Right renal cortex interstitium (tissue), 3 donors: ENCODE measurements at regions not wholly inside any gene's neighbourhood (a gene's known extent, or its start where the extent isn't known, plus 50 kb on each side); places are given as distances from the start of the nearest gene placed in this dataset.
"Not testable (repeated sequence)": the region's sequence is repeated elsewhere in the genome, so short reads cannot be mapped to it uniquely, and the experiment has no call there.

Source experiments
- DNase-seq, 3 donors: peaks; one replicate each; pipeline ENCODE4 v3.0.0-alpha.2; 2013; ENCODE audit warnings: low read depth in 3 of 3, low spot score in 2 of 3

DNA sequence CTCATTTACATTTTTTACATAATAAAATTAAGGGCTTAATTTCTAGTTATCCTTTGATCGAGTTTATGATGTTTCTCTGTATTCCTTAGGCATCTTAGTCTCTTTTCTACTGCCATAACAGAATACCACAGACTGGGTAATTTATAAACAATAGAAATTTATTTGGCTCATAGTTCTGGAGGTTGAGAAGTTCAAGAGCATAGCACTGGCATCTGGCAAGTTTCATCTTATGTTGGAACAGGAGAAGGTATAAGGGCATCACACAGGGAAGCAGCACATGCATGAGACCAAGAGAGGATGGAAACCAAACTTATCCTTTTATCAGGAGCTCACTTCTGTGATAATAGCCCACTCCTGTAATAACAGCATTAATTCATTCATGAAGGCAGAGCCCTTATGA is 284.9 kb upstream of the COX7C start:
- no peak for DNase-seq

DNA sequence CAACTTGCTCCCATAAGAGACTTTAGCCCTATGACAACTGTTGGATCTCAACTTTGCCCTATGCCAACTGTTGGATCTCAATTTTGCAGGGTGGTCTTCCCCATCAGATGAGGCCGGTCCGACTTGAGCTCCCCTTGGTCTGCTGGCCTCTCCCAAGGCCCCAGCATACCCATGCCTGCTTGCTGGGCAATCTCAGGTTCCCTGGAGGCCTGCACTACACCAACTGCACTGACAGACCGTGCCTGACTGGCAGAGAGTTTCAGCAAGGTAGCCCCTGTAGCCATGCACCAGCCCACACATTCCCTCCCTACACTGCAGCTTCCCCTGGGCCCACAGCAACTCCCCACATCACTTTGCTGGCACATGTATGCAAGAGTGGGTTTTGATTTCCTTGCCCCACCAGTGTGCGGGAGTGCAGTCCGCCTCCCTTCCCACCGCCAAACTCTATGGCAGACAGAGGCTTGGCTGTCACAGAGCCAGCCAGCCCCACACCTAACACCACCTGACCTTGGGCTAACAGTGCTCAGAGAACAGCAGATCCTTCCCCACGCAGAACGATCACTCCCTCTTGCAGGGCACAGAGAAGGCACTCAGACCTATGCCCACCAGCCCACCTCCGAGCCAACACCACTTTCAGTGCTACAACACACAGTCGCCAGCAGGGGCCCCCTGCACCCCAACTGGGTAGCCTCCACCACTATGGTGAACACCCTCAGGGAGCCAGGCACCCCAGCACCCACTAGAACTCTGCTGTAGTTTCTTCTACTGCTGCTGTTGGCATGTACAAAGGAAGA is 279.9 kb upstream of the COX7C start:
- DNase-seq, result no peak

DNA sequence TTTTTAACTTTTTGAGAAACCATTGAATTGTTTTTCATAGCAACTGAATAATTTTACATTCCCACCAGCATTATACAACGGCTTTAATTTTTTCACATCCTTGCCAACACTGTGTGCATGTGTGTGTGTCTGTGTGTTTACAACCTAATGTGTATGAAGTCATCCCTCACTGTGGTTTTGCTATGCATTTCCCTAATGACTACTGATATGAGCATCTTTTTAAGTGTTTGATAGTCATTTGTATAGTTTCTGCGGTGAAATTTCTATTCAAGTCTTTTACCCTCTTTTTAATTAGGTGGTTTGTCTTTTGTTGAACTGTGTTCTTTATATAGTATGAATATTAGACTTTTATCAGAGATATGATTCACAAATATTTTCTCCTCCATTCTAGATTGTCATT is 263.1 kb upstream of the COX7C start:
- no peak for DNase-seq

DNA sequence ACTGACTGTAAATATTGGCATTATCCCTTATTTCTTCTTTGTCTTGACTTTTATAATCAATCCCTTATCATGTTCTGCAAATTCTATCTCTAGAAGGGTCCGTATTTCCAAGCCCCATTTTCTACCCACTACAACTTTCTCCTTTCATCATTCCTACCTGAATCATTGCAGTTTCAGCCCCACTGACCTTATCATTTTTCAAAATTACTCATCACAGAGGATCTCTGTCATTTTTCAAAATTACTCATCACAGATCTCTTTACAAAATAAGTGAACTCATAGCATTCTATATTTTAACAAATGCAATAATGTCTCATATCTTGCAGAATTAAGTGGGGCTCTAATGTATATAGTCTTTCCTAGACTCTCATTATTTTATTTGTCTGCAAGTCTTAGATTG is 256.9 kb upstream of the COX7C start:
- no peak for DNase-seq

DNA sequence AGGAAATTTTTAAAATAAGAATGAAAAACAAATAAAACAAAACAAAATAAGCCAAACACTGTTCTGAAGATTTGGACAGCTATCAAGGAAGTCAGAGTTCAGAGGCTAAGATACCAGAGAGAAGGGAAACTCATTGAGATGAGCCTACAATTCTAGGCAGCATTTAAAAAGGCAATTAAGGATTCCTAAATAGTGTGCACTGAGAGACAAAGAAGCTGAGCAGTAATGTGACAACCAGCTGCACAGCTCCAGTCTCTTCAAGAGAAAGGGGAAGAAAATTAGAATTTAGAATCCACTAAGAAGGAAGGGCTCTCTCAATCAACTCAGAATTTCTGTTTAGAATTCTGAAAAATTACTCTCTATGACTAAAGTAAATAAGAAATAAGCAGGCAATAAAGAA is 246.7 kb upstream of the COX7C start:
- DNase-seq, result no peak

DNA sequence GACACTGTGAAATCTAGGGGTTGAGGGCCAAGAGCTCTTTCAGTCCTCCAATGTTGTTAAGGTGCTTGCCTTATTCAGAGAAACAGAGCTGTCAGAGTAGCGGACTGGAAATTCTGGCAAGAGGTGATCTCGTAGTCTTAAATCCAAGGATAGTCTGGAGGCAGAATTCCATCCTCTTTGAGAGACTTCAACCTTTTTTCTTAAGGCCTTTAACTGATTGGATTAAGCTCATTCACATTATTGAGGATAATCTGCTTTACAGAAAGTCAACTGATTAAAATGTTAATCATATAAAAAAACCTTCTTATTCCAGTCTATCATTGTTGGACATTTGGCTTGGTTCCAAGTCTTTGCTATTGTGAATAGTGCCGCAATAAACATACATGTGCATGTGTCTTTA is 243.1 kb upstream of the COX7C start:
- no peak for DNase-seq

DNA sequence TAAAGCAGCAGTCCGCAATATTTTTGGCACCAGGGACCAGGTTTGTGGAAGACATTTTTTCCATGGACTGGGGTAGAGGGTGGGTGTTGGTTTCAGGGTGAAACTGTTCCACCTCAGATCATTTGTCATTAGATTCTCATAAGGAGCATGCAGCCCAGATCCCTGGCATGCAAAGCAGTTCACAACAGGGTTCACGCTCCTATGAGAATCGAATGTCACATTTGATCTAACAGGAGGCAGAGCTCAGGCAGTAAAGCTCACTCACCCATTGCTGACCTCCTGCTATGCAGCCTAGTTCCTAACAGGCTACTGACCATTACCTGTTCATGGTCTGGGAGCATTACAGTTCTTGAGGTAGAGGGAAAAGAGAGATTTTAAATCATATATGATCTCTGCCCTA is 241.5 kb upstream of the COX7C start:
- DNase-seq, result no peak

DNA sequence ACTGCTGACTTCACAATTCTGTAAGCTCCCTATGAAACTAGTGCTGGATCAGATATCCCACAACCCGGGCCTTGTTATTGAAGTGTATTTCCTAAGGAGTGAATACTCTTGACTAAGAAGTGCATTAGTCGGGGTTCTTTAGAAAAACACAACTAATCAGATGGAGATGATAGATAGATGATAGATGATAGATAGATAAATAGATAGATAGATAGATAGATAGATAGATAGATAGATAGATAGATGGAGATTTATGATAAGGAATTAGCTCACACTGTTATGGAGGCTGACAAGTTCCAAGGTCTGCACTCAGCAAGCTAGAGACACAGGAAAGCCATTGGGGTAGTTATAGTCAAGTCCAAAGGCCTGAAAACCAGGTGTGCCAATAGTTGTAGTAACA is 214.6 kb upstream of the COX7C start:
- DNase-seq, result no peak

DNA sequence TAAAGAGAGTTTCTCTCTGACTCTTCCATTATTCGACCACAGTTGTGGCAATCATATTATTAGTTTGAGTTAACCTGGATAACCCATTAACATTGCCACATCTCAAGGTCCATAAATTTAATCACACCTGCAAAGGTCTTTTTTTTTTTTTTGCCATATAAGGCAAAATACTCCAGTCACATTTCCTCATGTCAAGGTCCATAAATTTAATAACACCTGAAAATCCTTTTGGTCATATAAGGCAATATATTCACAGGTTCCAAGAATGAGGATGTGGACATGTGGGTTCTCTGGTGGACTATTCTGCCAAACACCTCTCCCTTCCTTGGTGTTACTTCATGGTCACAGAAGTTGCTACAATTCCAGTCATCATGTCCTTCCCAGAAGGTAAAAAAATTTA is 213.5 kb upstream of the COX7C start:
- no peak for DNase-seq

DNA sequence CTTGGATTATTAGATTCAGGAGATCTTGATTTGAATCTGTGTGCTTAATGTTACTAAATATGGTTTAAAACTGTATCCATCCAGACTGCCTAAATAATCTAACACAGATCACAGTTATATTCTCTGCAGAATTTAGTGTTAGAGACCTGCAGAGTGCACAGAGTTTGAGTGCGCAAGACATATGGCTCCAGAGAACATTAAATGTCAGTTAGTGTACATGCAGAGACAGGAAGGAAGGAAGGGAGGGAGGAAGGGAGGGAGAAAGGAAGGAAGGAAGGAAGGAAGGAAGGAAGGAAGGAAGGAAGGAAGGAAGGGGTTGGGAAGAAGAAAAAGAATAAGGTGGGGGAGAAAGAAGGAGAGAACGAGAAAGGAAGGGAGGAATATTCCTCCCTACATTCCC is 210.0 kb upstream of the COX7C start:
- no peak for DNase-seq

DNA sequence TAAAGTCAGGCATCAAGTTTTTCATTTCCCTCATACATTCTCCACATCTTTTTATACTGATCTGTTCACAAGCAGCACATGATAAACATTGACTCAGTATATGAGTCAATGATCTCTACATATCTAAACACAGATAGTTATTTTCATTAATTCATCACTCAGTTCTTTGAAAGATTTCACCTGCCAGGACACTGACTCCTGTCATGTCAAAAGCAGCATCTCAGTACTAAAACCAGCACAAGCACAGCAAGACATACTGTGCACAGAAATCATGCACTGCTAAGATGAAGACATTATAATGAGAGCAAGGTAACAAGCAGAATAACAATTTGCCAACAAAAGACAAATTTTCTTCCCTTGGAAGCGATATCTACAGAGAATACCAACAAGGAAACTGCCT is 206.1 kb upstream of the COX7C start:
- DNase-seq, result no peak

DNA sequence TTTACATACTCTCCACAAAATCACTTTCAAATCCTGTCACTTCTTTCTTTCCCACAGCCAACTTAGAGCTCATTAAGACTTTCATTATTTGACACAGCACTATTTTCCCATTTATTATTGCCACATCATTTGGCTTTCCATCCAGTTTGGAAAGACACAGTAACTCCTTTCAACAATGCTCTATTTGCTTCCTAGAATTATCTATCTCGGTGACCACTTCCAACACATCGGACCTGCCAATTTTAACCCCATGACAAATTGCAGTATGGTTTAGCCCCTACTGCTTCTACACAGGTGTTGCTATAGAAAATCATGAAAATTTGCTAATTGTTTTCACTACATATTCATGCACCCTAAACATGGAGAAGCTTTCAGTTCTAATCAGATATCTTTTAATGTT is 190.6 kb upstream of the COX7C start:
- DNase-seq, result no peak

DNA sequence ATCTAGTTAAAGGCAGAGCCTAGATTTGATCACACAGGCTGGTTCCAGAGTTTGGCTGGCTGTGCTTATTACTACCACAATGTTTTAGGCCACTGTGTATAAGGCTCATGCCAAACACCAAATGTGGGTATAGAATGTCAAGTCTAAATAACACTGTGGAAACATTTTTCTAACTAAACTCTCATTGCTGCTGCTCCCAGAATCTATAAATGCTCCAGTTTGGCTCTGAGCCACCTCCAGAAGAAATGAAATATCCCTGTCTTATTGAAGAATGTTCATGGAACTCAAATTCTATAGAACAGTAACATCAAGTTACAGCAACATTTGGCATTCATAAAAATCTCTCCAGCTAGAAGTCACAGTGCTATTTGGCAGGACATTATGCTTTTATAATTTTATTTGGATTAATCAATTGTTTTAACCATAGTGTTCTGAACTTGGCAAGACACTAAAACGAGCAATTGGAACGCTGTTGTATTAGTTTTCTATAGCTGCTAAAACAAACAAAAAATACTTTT is 178.1 kb upstream of the COX7C start:
- DNase-seq, result no peak

DNA sequence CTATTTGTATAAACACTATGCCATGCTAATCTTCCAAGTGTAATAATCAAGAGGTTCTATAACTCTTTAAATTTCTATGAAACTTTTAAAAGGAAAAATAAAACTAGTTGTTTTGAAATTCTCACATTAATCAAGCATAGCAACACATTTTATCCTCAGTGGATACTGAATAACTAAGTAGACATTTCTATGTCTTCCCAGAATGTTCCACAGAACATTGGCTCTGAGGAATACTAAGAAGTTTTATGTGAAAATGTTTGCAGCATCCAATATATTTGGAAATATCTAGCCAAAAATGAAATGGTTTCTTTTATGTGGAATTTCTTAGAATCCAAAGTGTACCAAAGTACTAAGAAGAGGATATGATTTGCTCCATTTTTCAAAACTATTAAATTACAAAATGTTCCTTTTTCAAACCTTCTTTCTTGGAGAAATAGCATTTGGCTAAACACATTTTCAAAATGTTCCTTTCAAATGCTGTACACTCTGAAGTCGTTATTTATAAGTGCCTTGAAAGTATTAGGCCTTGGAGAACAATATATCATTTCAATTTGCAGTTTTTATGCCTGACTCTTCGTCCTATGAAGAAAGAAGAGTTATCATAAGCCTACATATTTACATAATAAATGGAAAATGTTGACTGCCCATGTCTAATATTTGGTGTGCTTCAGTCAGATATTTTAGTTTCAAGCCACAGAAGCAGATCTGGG is 175.6 kb upstream of the COX7C start:
- DNase-seq, result no peak

DNA sequence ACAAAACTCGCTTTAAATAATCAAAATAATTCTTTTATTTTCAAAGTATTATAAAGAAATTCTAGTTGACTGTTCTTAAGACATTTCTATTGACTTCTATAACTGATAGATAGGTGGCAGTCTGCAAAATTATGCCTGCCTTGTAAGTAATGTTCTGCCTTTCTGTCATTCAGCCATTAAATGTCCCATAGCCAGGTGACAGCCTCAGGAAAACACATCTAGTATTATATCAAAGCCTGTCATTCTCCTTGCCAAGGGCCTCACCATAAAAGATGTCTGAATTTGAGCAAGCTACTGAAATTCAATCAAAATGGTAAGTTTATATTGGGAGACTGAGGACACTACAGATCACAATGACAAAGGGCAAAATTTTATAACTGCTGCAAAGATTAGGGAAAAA is 170.4 kb upstream of the COX7C start:
- DNase-seq, result no peak

DNA sequence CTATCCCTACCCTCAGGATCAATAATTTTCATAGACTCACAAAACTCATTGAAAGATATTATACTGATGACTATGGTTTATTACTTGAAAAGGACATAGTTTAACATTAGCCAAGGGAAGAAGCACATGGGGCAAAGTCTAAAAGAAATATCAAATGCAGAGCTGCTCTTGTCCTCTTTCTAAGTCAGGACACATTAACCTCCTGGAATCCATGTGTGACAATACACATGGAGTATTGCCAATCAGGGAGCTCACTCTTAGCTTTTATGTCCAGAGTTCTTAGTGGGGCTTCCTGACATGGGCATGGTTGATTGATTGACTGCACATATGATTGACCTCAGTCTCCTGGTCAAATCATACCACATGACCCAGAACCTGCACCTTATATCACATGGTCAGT is 165.5 kb upstream of the COX7C start:
- no peak for DNase-seq

DNA sequence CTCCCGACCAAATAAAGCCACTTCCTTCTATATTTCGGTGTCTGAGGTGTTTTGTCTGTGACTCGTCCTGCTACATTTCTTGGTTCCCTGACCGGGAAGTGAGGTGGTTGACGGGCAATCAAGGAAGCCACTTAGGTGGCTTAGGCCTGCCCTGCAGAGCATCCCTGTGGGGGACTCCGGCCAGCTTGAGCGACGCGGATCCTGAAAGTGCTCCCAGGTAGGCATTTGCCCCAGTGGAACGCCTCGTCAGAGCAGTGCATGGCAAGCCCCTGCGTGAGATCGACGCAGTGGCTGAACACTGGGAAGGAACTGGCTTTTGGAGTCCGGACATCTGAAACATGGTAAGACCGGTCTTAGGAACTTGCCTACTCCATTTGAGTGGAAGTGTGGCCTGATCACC is 157.2 kb upstream of the COX7C start:
- no peak for DNase-seq

DNA sequence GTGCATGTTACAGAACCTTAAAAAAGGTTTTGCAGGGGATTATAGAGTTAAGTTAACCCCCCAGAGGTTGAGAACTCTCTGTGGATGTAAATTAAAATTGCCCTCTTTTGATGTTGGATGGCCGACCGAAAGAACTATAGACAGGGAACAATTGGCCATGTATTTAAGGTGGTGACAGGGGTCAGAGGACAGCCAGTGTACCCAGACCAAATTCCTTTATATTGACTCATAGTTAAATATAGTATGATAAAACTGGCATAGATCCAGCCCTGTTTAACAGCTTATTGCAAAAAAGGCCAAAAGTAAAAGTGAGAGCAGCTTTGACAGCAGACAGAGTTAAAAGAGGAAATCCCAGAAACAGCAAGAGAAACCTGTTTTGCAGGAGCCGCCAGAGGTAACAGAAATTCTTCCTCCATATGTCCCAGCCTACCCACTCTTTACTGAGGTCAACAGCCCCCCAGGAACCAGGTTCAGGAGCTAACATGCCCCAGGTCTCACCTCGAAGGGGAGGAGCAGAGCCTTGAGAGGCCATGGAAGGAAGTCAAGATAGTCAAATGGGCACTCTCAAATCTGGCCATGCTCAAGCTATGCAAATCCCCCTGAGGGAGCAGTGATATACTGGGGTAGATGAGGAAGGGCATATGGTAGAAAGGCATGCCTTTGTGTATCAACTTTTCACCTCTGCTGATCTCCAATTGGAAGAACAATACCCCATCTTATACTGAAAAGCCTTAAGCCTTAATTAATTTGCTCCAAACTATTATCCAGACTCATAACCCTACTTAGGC is 156.4 kb upstream of the COX7C start:
- peak; percentile 6 to 19 (median 18) for DNase-seq

DNA sequence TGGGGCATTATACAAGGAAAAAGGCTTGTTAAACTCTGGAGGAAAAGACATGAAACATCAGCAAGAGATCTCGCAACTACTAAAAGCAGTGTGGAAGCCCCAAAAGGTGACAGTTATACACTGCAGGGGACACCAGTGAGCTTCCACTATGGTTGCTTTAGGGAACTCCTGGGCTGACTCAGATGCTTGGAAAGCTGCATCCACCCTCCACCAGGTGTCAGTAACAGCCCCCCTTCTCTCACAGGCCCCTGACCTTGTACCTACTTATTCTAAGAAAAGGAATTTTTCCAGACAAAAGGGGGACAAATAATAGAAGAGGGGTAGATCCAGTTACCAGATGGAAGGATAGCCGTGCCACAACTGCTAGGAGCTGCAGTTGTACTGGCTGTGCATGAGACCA is 154.4 kb upstream of the COX7C start:
- DNase-seq, result no peak

DNA sequence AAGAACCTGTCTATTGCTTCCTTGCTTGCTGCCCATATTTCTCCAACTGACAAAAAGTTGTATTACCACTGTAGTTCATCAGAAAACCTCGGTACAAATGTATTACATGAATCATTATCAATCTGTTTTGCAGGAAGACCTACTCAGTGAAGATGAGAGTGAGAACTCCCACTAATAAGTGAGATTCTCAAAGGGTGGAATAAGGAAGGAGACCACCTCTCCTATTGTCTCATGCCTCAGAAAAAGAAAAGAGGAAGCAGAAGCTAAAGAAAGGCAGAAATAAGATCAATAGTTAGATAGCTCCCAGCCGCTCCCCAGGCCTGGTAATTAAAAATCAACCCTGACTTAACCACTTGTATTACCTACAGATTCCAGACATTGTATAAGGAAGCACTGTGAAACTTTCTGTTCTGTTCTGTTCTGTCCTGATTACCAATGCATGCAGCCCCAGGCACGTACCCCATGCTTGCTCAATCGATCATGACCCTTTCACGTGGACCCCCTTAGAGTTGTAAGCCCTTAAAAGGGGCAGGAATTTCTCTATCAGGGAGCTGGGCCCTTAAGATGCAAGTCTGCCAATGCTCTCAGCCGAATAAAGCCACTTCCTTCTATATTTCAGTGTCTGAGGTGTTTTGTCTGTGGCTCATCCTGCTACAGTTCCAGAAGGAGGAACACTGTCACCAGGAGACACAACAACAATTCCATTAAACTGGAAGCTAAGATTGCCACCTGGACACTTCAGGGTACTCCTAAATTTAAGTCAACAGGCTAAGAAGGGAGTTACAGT is 152.5 kb upstream of the COX7C start:
- no peak for DNase-seq

DNA sequence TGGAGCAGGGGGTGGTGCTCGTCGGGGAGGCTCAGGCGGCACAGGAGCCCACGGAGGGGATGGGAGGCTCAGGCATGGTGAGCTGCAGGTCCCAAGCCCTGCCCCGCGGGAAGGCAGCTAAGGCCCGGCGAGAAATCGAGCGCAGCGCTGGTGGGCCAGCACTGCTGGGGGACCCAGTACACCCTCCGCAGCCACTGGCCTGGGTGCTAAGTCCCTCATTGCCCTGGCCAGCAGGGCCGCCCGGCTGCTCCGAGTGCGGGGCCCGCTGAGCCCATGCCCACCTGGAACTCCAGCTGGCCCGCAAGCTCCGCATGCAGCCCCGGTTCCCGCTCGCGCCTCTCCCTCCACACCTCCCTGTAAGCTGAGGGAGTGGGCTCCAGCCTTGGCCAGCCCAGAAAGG is 151.0 kb upstream of the COX7C start:
- DNase-seq, result not testable (repeated sequence)
